ENCODE measurements at regions not wholly inside any gene's neighbourhood (a gene's known extent, or its start where the extent isn't known, plus 50 kb on each side); places are given as distances from the start of the nearest gene placed in this dataset.

DNA sequence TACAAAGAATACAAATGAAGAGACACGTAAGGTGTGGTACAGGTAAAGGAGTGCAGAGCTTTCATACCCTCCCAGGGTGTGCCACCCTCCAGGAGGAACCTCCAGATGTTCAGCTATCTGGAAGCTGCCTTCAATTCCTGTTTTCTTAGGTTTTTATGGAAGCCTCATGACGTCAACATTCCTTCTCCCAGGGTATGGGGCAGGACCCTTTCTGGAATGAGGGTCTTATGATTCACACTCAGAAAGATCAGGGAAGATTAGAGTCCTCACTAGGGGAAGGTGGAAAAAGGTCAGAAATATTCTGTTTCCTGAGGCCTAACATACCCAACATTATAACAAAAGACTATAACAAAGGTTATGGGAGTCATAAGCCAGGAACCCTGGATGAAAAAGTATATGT, 99.8 kb upstream of the PLCL2 start:
- TF ChIP-seq CEBPB (IDR thresholded peaks at IDR 0.05; ENCODE audit: low read depth, low read length) (no peak), POLR2A (IDR thresholded peaks at IDR 0.05; ENCODE audit: low read depth, low read length) (no peak), RAD21 (IDR thresholded peaks at IDR 0.05; ENCODE audit: low read length) (no peak), ELK1 (IDR thresholded peaks at IDR 0.05; ENCODE audit: borderline replicate concordance, low read depth, low read length) (no peak), USF2 (IDR thresholded peaks at IDR 0.05; ENCODE audit: low read depth, low read length) (no peak), BHLHE40 (IDR thresholded peaks at IDR 0.05; ENCODE audit: low read depth, low read length) (no peak), CHD1 (IDR thresholded peaks at IDR 0.05; ENCODE audit: low read depth, low read length) (no peak), MXI1 (IDR thresholded peaks at IDR 0.05; ENCODE audit: borderline replicate concordance, low read depth, low read length) (no peak), NFE2L2 (IDR thresholded peaks at IDR 0.05; ENCODE audit: low read depth, low read length) (no peak), MAZ (IDR thresholded peaks at IDR 0.05; ENCODE audit: borderline replicate concordance, low read depth, low read length) (no peak), FOS (IDR thresholded peaks at IDR 0.05; ENCODE audit: low read depth, low read length) (no peak), SMC3 (IDR thresholded peaks at IDR 0.05; ENCODE audit: low read depth, low read length) (no peak), MAFK (IDR thresholded peaks at IDR 0.05; ENCODE audit: low read depth, low read length) (no peak)
- TF ChIP-seq, protein P1, sequence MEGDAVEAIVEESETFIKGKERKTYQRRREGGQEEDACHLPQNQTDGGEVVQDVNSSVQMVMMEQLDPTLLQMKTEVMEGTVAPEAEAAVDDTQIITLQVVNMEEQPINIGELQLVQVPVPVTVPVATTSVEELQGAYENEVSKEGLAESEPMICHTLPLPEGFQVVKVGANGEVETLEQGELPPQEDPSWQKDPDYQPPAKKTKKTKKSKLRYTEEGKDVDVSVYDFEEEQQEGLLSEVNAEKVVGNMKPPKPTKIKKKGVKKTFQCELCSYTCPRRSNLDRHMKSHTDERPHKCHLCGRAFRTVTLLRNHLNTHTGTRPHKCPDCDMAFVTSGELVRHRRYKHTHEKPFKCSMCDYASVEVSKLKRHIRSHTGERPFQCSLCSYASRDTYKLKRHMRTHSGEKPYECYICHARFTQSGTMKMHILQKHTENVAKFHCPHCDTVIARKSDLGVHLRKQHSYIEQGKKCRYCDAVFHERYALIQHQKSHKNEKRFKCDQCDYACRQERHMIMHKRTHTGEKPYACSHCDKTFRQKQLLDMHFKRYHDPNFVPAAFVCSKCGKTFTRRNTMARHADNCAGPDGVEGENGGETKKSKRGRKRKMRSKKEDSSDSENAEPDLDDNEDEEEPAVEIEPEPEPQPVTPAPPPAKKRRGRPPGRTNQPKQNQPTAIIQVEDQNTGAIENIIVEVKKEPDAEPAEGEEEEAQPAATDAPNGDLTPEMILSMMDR (conservative IDR thresholded peaks at IDR 0.05; ENCODE audit: low read depth, low read length): no peak

Measured in IMR-90 (cell line).